Nephron (organoid): ENCODE measurements at regions not wholly inside any gene's neighbourhood (a gene's known extent, or its start where the extent isn't known, plus 50 kb on each side); places are given as distances from the start of the nearest gene placed in this dataset.
"Not testable (repeated sequence)": the region's sequence is repeated elsewhere in the genome, so short reads cannot be mapped to it uniquely, and the experiment has no call there.

Experiments used
- H3K27ac Mint-ChIP-seq, 3 experiments: 2 replicates each; pipeline ENCODE4 v1.8.0; 2020; ENCODE audit warnings: mixed read lengths in 3 of 3, mild to moderate bottlenecking in 2 of 3, moderate library complexity in 1 of 3
- H3K27me3 Mint-ChIP-seq: 2 replicates; pipeline ENCODE4 v1.8.0; 2021; ENCODE audit warnings: low read depth, mild to moderate bottlenecking, moderate library complexity, mixed read lengths
- H3K36me3 Mint-ChIP-seq: 2 replicates; pipeline ENCODE4 v1.8.0; 2020; ENCODE audit warnings: low read depth, mixed read lengths
- H3K4me1 Mint-ChIP-seq: 2 replicates; pipeline ENCODE4 v1.8.0; 2020; ENCODE audit warnings: mixed read lengths
- H3K4me3 Mint-ChIP-seq, 3 experiments: 2 replicates each; pipeline ENCODE4 v1.8.0; 2020; ENCODE audit warnings: mild to moderate bottlenecking in 3 of 3, mixed read lengths in 3 of 3, moderate library complexity in 2 of 3
- H3K9me3 Mint-ChIP-seq: 2 replicates; pipeline ENCODE4 v1.8.0; 2020; ENCODE audit warnings: mixed read lengths
- TF ChIP-seq, protein P1 (sequence below), 3 experiments: fragments of 200-600 bp; sonication (generic); IDR thresholded peaks; one replicate each; pipeline ENCODE4 v1.5.0; 2021; ENCODE audit warnings: antibody characterized with exemption in 3 of 3; ENCODE audit not compliant: unreplicated experiment in 3 of 3

DNA sequence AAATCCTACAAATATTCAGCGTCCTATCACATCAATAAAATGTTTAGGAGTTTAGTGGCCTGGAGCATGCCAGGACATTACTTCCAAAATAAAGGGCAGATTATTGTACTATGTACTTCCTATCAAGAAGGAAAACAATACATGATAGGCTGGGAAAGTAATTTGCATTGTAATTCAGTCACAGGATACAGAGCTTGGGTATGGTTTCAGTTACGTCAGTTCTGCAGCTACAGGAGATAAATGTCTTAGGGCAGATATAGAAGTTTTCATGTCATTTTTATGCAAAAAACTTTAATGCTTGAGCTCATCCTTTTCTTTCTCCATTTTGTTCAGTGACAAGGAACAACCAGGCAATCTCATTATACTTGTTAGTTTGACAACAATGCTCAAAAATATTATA is 155.2 kb downstream of the NFKBIZ start:
- H3K4me1 Mint-ChIP-seq, result peaks cover under 1% of the 10 kb centered on the region
- TF ChIP-seq, protein P1, sequence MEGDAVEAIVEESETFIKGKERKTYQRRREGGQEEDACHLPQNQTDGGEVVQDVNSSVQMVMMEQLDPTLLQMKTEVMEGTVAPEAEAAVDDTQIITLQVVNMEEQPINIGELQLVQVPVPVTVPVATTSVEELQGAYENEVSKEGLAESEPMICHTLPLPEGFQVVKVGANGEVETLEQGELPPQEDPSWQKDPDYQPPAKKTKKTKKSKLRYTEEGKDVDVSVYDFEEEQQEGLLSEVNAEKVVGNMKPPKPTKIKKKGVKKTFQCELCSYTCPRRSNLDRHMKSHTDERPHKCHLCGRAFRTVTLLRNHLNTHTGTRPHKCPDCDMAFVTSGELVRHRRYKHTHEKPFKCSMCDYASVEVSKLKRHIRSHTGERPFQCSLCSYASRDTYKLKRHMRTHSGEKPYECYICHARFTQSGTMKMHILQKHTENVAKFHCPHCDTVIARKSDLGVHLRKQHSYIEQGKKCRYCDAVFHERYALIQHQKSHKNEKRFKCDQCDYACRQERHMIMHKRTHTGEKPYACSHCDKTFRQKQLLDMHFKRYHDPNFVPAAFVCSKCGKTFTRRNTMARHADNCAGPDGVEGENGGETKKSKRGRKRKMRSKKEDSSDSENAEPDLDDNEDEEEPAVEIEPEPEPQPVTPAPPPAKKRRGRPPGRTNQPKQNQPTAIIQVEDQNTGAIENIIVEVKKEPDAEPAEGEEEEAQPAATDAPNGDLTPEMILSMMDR (IDR thresholded peaks at IDR 0.05; ENCODE audit: unreplicated experiment in 3 of 3), result no peak
- no peaks in the 10 kb centered on the region for H3K36me3 Mint-ChIP-seq
- peaks cover 8% of the 10 kb centered on the region for H3K9me3 Mint-ChIP-seq
- H3K4me3 Mint-ChIP-seq, result no peak overlapping the region
- H3K27ac Mint-ChIP-seq, result no peak overlapping the region
- peaks cover 27% of the 10 kb centered on the region for H3K27me3 Mint-ChIP-seq

DNA sequence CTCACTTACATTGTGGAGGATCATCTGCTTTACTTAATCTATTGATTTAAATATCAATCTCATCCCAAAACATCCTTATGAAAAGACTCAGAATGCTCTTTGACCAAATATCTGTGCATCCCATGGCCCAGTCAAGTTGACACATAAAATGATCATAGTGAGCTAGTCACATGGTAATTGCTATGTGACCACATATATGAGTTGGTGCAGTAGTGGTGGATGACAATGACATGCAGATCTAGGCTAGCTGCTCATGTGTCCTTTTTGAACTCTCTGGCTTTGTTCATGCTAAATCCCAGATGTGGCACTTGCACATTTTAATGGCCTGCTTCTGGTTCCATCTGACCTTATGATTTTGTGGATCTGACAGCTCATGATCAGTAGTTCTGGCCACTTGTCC is 156.2 kb downstream of the NFKBIZ start:
- no peaks in the 10 kb centered on the region for H3K36me3 Mint-ChIP-seq
- no peak overlapping the region for H3K27ac Mint-ChIP-seq
- H3K9me3 Mint-ChIP-seq, result peaks cover 11% of the 10 kb centered on the region
- no peaks in the 10 kb centered on the region for H3K4me1 Mint-ChIP-seq
- H3K4me3 Mint-ChIP-seq, result no peak overlapping the region
- peaks cover 25% of the 10 kb centered on the region for H3K27me3 Mint-ChIP-seq
- TF ChIP-seq, protein P1 (IDR thresholded peaks at IDR 0.05; ENCODE audit: unreplicated experiment in 3 of 3), result no peak

DNA sequence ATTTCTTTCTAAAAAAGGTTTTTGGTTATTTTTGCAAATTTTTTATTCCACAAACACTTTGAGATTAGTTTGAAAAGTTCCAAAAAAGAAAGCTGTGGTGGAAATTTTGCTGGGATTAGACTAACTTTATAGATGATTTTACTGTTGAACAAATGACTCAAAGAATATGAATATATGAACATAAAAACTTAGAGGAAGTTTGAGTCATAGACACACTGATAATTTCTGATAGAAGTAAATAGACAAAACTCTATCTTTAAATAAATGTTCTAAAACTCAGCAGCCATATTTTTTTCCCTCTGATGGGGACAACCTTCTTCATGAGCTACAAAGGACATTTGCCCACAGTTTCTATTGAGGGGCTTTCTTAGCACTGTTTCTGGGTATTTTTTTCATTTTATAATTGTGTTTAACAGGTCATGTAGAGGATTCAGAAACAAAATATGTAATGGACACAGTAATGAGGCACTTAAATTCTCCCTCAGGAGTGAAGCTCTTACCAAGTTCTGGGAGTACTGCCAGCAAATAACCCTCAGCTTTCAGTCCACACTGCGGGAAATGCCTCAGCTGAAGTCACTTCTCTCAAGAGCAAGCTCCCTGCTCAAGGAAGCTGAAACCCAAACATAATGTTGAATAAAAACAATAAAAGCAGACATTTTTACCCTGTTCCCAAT is 157.6 kb downstream of the NFKBIZ start:
- H3K27ac Mint-ChIP-seq, result no peak overlapping the region
- no peaks in the 10 kb centered on the region for H3K36me3 Mint-ChIP-seq
- H3K4me3 Mint-ChIP-seq, result no peak overlapping the region
- peaks cover 19% of the 10 kb centered on the region for H3K27me3 Mint-ChIP-seq
- no peaks in the 10 kb centered on the region for H3K4me1 Mint-ChIP-seq
- peaks cover 19% of the 10 kb centered on the region for H3K9me3 Mint-ChIP-seq
- TF ChIP-seq, protein P1 (IDR thresholded peaks at IDR 0.05; ENCODE audit: unreplicated experiment in 3 of 3), result no peak

DNA sequence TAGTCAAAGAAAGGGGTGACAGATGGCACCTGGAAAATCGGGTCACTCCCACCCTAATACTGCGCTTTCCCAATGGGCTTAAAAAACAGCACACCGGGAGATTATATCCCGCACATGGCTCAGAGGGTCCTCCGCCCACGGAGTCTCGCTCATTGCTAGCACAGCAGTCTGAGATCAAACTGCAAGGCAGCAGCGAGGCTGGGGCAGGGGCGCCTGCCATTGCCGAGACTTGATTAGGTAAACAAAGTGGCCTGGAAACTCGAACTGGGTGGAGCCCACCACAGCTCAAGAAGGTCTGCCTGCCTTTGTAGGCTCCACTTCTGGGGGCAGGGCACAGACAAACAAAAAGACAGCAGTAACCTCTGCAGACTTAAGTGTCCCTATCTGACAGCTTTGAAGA is 159.1 kb downstream of the NFKBIZ start:
- H3K4me1 Mint-ChIP-seq, H3K36me3 Mint-ChIP-seq, H3K27me3 Mint-ChIP-seq, H3K4me3 Mint-ChIP-seq, H3K27ac Mint-ChIP-seq: not testable (repeated sequence)
- peaks cover 23% of the 10 kb centered on the region for H3K9me3 Mint-ChIP-seq

DNA sequence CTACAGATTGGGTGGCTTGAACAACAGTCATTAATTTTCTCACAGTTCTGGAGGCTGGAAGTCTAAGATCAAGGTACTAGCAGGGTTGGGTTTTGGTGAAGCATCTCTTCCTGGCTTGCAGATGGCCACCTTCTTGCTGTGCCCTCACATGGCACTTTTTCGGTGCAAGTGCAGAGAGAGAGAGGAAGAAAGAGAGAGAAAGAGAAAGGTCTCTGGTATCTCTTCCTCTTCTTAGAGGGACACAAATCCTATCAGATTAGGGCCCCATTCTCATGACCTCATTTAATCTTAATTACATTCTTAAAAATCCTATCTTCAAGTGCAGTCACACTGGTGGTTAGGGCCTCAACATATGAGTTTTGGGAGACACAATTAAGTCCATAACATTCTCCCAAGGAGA is 167.1 kb downstream of the NFKBIZ start:
- Mint-ChIP-seq H3K4me1 (no peaks in the 10 kb centered on the region), H3K27me3 (no peaks in the 10 kb centered on the region), H3K36me3 (no peaks in the 10 kb centered on the region), H3K9me3 (peaks cover 11% of the 10 kb centered on the region), H3K27ac (no peak overlapping the region), H3K4me3 (no peak overlapping the region)
- TF ChIP-seq, protein P1 (IDR thresholded peaks at IDR 0.05; ENCODE audit: unreplicated experiment in 3 of 3), result no peak

DNA sequence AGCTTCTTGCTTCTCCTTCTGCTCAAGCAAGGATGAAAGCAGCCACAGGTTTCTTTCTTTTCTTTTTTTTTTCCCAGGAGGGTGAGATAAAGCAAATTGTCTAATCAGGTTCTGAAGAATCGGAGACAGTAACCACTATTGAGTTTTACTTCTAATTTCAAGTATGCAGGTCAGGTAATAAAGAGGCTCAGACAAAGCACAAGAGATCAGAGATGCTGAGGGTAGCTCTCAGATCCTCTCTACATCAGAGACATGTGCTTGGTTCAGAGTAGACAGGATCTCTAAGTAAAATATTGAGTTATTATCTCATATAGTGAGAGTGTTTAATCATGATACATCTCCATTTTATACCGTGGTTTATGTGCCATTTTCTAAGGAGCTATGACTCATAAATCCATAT is 168.5 kb downstream of the NFKBIZ start:
- Mint-ChIP-seq H3K36me3 (no peaks in the 10 kb centered on the region), H3K4me1 (no peaks in the 10 kb centered on the region), H3K27ac (no peak overlapping the region), H3K4me3 (no peak overlapping the region), H3K9me3 (peaks cover 4% of the 10 kb centered on the region), H3K27me3 (no peaks in the 10 kb centered on the region)
- TF ChIP-seq, protein P1 (IDR thresholded peaks at IDR 0.05; ENCODE audit: unreplicated experiment in 3 of 3), result no peak
